Breast epithelium (tissue), 3 donors: ENCODE measurements at regions not wholly inside any gene's neighbourhood (a gene's known extent, or its start where the extent isn't known, plus 50 kb on each side); places are given as distances from the start of the nearest gene placed in this dataset.

Experiments used
- CTCF ChIP-seq, 3 donors: fragments of 450-650 bp; IDR thresholded peaks; one replicate each; pipeline ENCODE4 v1.5.1; 2016 to 2017; ENCODE audit warnings: antibody characterized with exemption in 3 of 3, mild to moderate bottlenecking in 3 of 3, moderate library complexity in 3 of 3
- POLR2A ChIP-seq: fragments of 450-650 bp; IDR thresholded peaks from one replicate; pipeline ENCODE4 v1.6.1; 2016; ENCODE audit warnings: antibody characterized with exemption, mild to moderate bottlenecking, moderate library complexity
- POLR2AphosphoS5 ChIP-seq, 3 donors: sonication (generic); formaldehyde crosslinking; IDR thresholded peaks; one replicate each; pipeline ENCODE4 v1.6.1; 2017; ENCODE audit warnings: antibody characterized with exemption in 3 of 3

DNA sequence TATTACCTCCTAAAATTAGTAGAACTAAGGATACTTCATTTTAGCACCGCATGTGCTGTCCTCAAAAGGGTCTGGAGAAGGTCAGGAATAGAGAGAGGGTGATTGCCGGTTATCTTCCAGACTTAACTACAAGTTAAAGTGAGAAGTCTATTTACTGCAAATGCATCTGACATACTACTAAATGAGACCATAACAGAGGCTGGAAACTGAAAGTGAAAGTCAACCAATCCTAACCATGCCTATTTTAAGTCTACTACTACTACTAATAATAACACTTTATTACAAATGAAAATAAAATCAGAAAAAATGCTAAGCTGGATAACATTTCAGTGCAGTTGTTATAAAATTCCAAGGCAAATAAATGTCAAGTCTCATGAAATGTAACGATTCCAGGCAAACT lies 244.7 kb downstream of the KIF20B start:
- no peak for TF ChIP-seq POLR2A
- TF ChIP-seq CTCF (IDR thresholded peaks at IDR 0.05) = no peak
- no peak for TF ChIP-seq POLR2AphosphoS5 (IDR thresholded peaks at IDR 0.05)
